Stimulated activated CD8-positive, alpha-beta memory T cell treated with anti-CD3 and anti-CD28 coated beads, Interleukin-12 subunit alpha, Interleukin-12 subunit beta, amount 100 ng/mL, for 1 hour (primary cell): ENCODE measurements at regions not wholly inside any gene's neighbourhood (a gene's known extent, or its start where the extent isn't known, plus 50 kb on each side); places are given as distances from the start of the nearest gene placed in this dataset.

Source experiments
- DNase-seq: peaks from one replicate; pipeline ENCODE4 v3.0.0-alpha.2; 2020; ENCODE audit warnings: low read depth

GRCh38 chr5:2266641-2267240 lies 384.0 kb upstream of the IRX4 start:
- no peak for DNase-seq

GRCh38 chr5:2265341-2265740 lies 382.6 kb upstream of the IRX4 start:
- DNase-seq = no peak

- DNase-seq = no peak
These were observed 381.0 kb upstream of the IRX4 start for GRCh38 chr5:2263763-2264162.

- DNase-seq = no peak
These were observed 379.9 kb upstream of the IRX4 start for GRCh38 chr5:2262620-2263019.

GRCh38 chr5:2261004-2261703 lies 378.4 kb upstream of the IRX4 start:
- no peak for DNase-seq

GRCh38 chr5:2260211-2261003 lies 377.7 kb upstream of the IRX4 start:
- no peak for DNase-seq

- no peak for DNase-seq
These were observed 376.9 kb upstream of the IRX4 start for GRCh38 chr5:2259494-2260107.

- DNase-seq = no peak
These were observed 376.1 kb upstream of the IRX4 start for GRCh38 chr5:2258861-2259260.

GRCh38 chr5:2257326-2258244 lies 374.9 kb upstream of the IRX4 start:
- DNase-seq = no peak

GRCh38 chr5:2256691-2257280 lies 374.1 kb upstream of the IRX4 start:
- DNase-seq = no peak

GRCh38 chr5:2255915-2256690 lies 373.4 kb upstream of the IRX4 start:
- DNase-seq = no peak

- DNase-seq = no peak
These were observed 372.4 kb upstream of the IRX4 start for GRCh38 chr5:2254880-2255750.

GRCh38 chr5:2254406-2254805 lies 371.7 kb upstream of the IRX4 start:
- no peak for DNase-seq

- DNase-seq = no peak
These were observed 370.6 kb upstream of the IRX4 start for GRCh38 chr5:2253040-2253975.

- no peak for DNase-seq
These were observed 369.0 kb upstream of the IRX4 start for GRCh38 chr5:2251751-2252150.

- no peak for DNase-seq
These were observed 368.6 kb upstream of the IRX4 start for GRCh38 chr5:2251298-2251697.

GRCh38 chr5:2250365-2250950 lies 367.7 kb upstream of the IRX4 start:
- no peak for DNase-seq

GRCh38 chr5:2249442-2249841 lies 366.7 kb upstream of the IRX4 start:
- DNase-seq = no peak
